PC-9 (cell line): ENCODE measurements at regions not wholly inside any gene's neighbourhood (a gene's known extent, or its start where the extent isn't known, plus 50 kb on each side); places are given as distances from the start of the nearest gene placed in this dataset.

Experiments
- CTCF ChIP-seq: fragments of 200-600 bp; sonication (generic); conservative IDR thresholded peaks from 2 replicates; pipeline ENCODE4 v1.6.1; 2017; ENCODE audit warnings: mixed run types, antibody characterized with exemption, mild to moderate bottlenecking, moderate library complexity
- EZH2 ChIP-seq: fragments of 200-600 bp; sonication (generic); IDR thresholded peaks from 2 replicates; pipeline ENCODE4 v1.8.0; 2017; ENCODE audit warnings: antibody characterized with exemption, low read depth

- TF ChIP-seq EZH2: no peak
- no peak for TF ChIP-seq CTCF
These were observed 673.4 kb upstream of the MEF2C start for GRCh38 chr5:89556215-89556913.
